ENCODE measurements at regions not wholly inside any gene's neighbourhood (a gene's known extent, or its start where the extent isn't known, plus 50 kb on each side); places are given as distances from the start of the nearest gene placed in this dataset.

DNA sequence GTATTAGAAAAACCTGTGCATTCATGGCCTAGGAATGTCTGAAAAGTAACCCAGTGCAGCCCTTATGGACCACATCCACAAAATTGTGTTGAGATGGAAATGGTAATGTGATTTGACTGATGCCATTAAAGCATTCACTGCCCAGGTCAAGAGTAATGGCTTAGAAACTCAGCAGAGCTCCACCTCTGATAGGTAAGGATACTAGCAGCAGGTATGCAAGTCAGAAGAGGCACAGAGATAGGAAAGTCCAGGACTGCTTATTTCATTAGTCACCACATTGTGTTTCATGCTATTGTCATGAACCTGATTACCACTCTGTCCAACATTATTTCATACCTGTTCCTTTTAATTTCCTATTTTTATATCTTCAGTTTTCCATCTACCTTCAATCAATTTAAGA is 2042.2 kb downstream of the ARAP2 start:
- H4K20me1 ChIP-seq (ENCODE audit: control insufficient read depth, extremely low read depth, insufficient read depth, low read length): no peaks in the 10 kb centered on the region
- no peak overlapping the region for H3K9ac ChIP-seq (ENCODE audit: insufficient read depth, low read length)
- no peaks in the 10 kb centered on the region for H3K79me2 ChIP-seq (ENCODE audit: control insufficient read depth, insufficient read depth, low read length)
- no peak for TF ChIP-seq EZH2 (IDR thresholded peaks at IDR 0.05; ENCODE audit: low read length, missing control alignments)
- TF ChIP-seq, protein P1, sequence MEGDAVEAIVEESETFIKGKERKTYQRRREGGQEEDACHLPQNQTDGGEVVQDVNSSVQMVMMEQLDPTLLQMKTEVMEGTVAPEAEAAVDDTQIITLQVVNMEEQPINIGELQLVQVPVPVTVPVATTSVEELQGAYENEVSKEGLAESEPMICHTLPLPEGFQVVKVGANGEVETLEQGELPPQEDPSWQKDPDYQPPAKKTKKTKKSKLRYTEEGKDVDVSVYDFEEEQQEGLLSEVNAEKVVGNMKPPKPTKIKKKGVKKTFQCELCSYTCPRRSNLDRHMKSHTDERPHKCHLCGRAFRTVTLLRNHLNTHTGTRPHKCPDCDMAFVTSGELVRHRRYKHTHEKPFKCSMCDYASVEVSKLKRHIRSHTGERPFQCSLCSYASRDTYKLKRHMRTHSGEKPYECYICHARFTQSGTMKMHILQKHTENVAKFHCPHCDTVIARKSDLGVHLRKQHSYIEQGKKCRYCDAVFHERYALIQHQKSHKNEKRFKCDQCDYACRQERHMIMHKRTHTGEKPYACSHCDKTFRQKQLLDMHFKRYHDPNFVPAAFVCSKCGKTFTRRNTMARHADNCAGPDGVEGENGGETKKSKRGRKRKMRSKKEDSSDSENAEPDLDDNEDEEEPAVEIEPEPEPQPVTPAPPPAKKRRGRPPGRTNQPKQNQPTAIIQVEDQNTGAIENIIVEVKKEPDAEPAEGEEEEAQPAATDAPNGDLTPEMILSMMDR (conservative IDR thresholded peaks at IDR 0.05 in 1 of 2, IDR thresholded peaks at IDR 0.05 in 1 of 2; ENCODE audit: low read depth in 1 of 2, low read length in 2 of 2): no peak
- H2AFZ ChIP-seq (ENCODE audit: low read length): no peak overlapping the region
- H3K27ac ChIP-seq (ENCODE audit: insufficient read depth, low read length): no peak overlapping the region
- no peaks in the 10 kb centered on the region for H3K9me3 ChIP-seq (ENCODE audit: control insufficient read depth, insufficient read depth, low read depth, low read length)
- no peak overlapping the region for H3K4me3 ChIP-seq (replicated peaks in 1 of 4; ENCODE audit: control extremely low read depth in 1 of 4, insufficient read depth in 1 of 4, low read depth in 3 of 4, low read length in 4 of 4)
- no peaks in the 10 kb centered on the region for H3K36me3 ChIP-seq (ENCODE audit: control insufficient read depth, insufficient read depth, low read length)
- no peak for DNase-seq (ENCODE audit: low read depth in 2 of 2)
- H3K4me2 ChIP-seq (ENCODE audit: extremely low read depth, insufficient read depth, low read length): no peak overlapping the region
- no peaks in the 10 kb centered on the region for H3K27me3 ChIP-seq (ENCODE audit: control insufficient read depth, insufficient read depth, low read length)
- H3K4me1 ChIP-seq (ENCODE audit: control insufficient read depth, extremely low read depth, insufficient read depth, low read length): no peaks in the 10 kb centered on the region

DNA sequence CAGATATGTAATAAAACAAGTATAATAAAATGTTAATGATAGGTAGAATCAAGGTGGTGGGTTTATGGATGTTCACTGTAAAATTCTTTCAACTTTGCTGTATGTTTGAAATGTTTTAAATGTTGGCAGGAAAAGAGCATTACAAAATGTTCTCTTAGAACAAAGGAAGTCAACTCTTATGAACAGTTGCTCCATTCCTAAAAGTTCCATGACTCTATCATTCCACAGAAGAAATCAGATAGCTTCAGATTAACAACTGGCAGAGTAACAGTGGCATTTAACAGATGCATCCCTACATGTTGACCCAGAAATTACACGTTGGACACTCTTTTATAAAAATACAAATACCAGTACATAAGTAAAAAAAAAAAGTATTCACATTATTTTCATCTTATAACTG is 2023.7 kb downstream of the ARAP2 start:
- DNase-seq (ENCODE audit: low read depth in 2 of 2): no peak
- no peak overlapping the region for H3K4me2 ChIP-seq (ENCODE audit: extremely low read depth, insufficient read depth, low read length)
- H3K36me3 ChIP-seq (ENCODE audit: control insufficient read depth, insufficient read depth, low read length): no peaks in the 10 kb centered on the region
- no peaks in the 10 kb centered on the region for H3K4me1 ChIP-seq (ENCODE audit: control insufficient read depth, extremely low read depth, insufficient read depth, low read length)
- no peak overlapping the region for H3K27ac ChIP-seq (ENCODE audit: insufficient read depth, low read length)
- H3K79me2 ChIP-seq (ENCODE audit: control insufficient read depth, insufficient read depth, low read length): no peaks in the 10 kb centered on the region
- H3K27me3 ChIP-seq (ENCODE audit: control insufficient read depth, insufficient read depth, low read length): no peaks in the 10 kb centered on the region
- no peak for TF ChIP-seq EZH2 (IDR thresholded peaks at IDR 0.05; ENCODE audit: low read length, missing control alignments)
- TF ChIP-seq, protein P1 (conservative IDR thresholded peaks at IDR 0.05 in 1 of 2, IDR thresholded peaks at IDR 0.05 in 1 of 2; ENCODE audit: low read depth in 1 of 2, low read length in 2 of 2): no peak
- no peak overlapping the region for H3K4me3 ChIP-seq (replicated peaks in 1 of 4; ENCODE audit: control extremely low read depth in 1 of 4, insufficient read depth in 1 of 4, low read depth in 3 of 4, low read length in 4 of 4)
- no peak overlapping the region for H3K9ac ChIP-seq (ENCODE audit: insufficient read depth, low read length)
- no peaks in the 10 kb centered on the region for H3K9me3 ChIP-seq (ENCODE audit: control insufficient read depth, insufficient read depth, low read depth, low read length)
- H4K20me1 ChIP-seq (ENCODE audit: control insufficient read depth, extremely low read depth, insufficient read depth, low read length): no peaks in the 10 kb centered on the region
- no peak overlapping the region for H2AFZ ChIP-seq (ENCODE audit: low read length)

DNA sequence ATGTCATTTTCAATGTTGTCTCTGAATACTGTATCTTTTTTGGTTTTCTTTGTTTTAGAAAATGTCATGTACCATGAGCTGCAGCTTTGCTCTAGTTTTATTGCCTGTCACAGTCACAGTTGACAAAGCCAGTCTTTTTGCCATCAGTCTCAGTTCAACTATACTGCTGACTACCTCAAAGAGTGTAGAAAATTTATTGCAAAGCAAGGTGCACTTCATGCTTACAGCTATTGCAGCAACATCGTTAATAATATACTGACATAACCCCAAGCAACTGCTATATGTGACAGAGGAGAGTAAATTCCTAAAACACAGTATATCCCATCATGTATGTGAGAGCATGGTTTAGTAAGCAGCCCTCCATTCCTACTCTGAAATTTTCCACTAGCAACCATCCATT is 2022.3 kb downstream of the ARAP2 start:
- DNase-seq (ENCODE audit: low read depth in 2 of 2): no peak
- no peaks in the 10 kb centered on the region for H3K27me3 ChIP-seq (ENCODE audit: control insufficient read depth, insufficient read depth, low read length)
- no peak overlapping the region for H3K9ac ChIP-seq (ENCODE audit: insufficient read depth, low read length)
- H3K9me3 ChIP-seq (ENCODE audit: control insufficient read depth, insufficient read depth, low read depth, low read length): no peaks in the 10 kb centered on the region
- no peaks in the 10 kb centered on the region for H3K4me1 ChIP-seq (ENCODE audit: control insufficient read depth, extremely low read depth, insufficient read depth, low read length)
- H3K4me2 ChIP-seq (ENCODE audit: extremely low read depth, insufficient read depth, low read length): no peak overlapping the region
- no peak overlapping the region for H3K27ac ChIP-seq (ENCODE audit: insufficient read depth, low read length)
- no peaks in the 10 kb centered on the region for H4K20me1 ChIP-seq (ENCODE audit: control insufficient read depth, extremely low read depth, insufficient read depth, low read length)
- H3K4me3 ChIP-seq (replicated peaks in 1 of 4; ENCODE audit: control extremely low read depth in 1 of 4, insufficient read depth in 1 of 4, low read depth in 3 of 4, low read length in 4 of 4): no peak overlapping the region
- H2AFZ ChIP-seq (ENCODE audit: low read length): no peak overlapping the region
- H3K36me3 ChIP-seq (ENCODE audit: control insufficient read depth, insufficient read depth, low read length): no peaks in the 10 kb centered on the region
- no peak for TF ChIP-seq EZH2 (IDR thresholded peaks at IDR 0.05; ENCODE audit: low read length, missing control alignments)
- TF ChIP-seq, protein P1 (conservative IDR thresholded peaks at IDR 0.05 in 1 of 2, IDR thresholded peaks at IDR 0.05 in 1 of 2; ENCODE audit: low read depth in 1 of 2, low read length in 2 of 2): no peak
- H3K79me2 ChIP-seq (ENCODE audit: control insufficient read depth, insufficient read depth, low read length): no peaks in the 10 kb centered on the region

Data from fibroblast of lung (primary cell).